ENCODE measurements at regions not wholly inside any gene's neighbourhood (a gene's known extent, or its start where the extent isn't known, plus 50 kb on each side); places are given as distances from the start of the nearest gene placed in this dataset.
"Not testable (repeated sequence)": the region's sequence is repeated elsewhere in the genome, so short reads cannot be mapped to it uniquely, and the experiment has no call there.

- not testable (repeated sequence) for TF ChIP-seq FOXP1 (CRISPR knock-in tag; IDR thresholded peaks at IDR 0.05; ENCODE audit: borderline replicate concordance); STAT6 (CRISPR knock-in tag; conservative IDR thresholded peaks at IDR 0.05; ENCODE audit: low read depth); TEAD1 (CRISPR knock-in tag; IDR thresholded peaks at IDR 0.05); JUN (CRISPR knock-in tag; IDR thresholded peaks at IDR 0.05); ZNF232 (CRISPR knock-in tag; IDR thresholded peaks at IDR 0.05); FOXP4 (CRISPR knock-in tag; IDR thresholded peaks at IDR 0.05); HMGA2 (CRISPR knock-in tag; IDR thresholded peaks at IDR 0.05)
- TF ChIP-seq, protein P1, sequence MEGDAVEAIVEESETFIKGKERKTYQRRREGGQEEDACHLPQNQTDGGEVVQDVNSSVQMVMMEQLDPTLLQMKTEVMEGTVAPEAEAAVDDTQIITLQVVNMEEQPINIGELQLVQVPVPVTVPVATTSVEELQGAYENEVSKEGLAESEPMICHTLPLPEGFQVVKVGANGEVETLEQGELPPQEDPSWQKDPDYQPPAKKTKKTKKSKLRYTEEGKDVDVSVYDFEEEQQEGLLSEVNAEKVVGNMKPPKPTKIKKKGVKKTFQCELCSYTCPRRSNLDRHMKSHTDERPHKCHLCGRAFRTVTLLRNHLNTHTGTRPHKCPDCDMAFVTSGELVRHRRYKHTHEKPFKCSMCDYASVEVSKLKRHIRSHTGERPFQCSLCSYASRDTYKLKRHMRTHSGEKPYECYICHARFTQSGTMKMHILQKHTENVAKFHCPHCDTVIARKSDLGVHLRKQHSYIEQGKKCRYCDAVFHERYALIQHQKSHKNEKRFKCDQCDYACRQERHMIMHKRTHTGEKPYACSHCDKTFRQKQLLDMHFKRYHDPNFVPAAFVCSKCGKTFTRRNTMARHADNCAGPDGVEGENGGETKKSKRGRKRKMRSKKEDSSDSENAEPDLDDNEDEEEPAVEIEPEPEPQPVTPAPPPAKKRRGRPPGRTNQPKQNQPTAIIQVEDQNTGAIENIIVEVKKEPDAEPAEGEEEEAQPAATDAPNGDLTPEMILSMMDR (IDR thresholded peaks at IDR 0.05): not testable (repeated sequence)
- TF ChIP-seq, protein P2, sequence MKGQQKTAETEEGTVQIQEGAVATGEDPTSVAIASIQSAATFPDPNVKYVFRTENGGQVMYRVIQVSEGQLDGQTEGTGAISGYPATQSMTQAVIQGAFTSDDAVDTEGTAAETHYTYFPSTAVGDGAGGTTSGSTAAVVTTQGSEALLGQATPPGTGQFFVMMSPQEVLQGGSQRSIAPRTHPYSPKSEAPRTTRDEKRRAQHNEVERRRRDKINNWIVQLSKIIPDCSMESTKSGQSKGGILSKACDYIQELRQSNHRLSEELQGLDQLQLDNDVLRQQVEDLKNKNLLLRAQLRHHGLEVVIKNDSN (CRISPR knock-in tag; IDR thresholded peaks at IDR 0.05): not testable (repeated sequence)
- TF ChIP-seq, protein P3, sequence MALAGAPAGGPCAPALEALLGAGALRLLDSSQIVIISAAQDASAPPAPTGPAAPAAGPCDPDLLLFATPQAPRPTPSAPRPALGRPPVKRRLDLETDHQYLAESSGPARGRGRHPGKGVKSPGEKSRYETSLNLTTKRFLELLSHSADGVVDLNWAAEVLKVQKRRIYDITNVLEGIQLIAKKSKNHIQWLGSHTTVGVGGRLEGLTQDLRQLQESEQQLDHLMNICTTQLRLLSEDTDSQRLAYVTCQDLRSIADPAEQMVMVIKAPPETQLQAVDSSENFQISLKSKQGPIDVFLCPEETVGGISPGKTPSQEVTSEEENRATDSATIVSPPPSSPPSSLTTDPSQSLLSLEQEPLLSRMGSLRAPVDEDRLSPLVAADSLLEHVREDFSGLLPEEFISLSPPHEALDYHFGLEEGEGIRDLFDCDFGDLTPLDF (CRISPR knock-in tag; IDR thresholded peaks at IDR 0.05): not testable (repeated sequence)
- TF ChIP-seq, protein P4, sequence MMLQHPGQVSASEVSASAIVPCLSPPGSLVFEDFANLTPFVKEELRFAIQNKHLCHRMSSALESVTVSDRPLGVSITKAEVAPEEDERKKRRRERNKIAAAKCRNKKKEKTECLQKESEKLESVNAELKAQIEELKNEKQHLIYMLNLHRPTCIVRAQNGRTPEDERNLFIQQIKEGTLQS (CRISPR knock-in tag; conservative IDR thresholded peaks at IDR 0.05): not testable (repeated sequence)
- TF ChIP-seq, protein P5, sequence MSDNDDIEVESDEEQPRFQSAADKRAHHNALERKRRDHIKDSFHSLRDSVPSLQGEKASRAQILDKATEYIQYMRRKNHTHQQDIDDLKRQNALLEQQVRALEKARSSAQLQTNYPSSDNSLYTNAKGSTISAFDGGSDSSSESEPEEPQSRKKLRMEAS (CRISPR knock-in tag; IDR thresholded peaks at IDR 0.05): not testable (repeated sequence)
Measured at GRCh38 chr7:142503949-142504348, 245.3 kb upstream of the PRSS1 start.
